GM12875 (cell line): ENCODE measurements at regions not wholly inside any gene's neighbourhood (a gene's known extent, or its start where the extent isn't known, plus 50 kb on each side); places are given as distances from the start of the nearest gene placed in this dataset.

Source experiments
- H3K4me3 ChIP-seq: one replicate; pipeline ENCODE4 v1.5.1; 2011; ENCODE audit warnings: low read depth, low read length, control low read depth
- TF ChIP-seq, protein P1 (sequence below): IDR thresholded peaks from 2 replicates; pipeline ENCODE4 v1.5.1; 2011; ENCODE audit warnings: low read depth, mild to moderate bottlenecking, control low read depth, inconsistent platforms, low read length, moderate library complexity, borderline replicate concordance; ENCODE audit not compliant: insufficient read depth

DNA sequence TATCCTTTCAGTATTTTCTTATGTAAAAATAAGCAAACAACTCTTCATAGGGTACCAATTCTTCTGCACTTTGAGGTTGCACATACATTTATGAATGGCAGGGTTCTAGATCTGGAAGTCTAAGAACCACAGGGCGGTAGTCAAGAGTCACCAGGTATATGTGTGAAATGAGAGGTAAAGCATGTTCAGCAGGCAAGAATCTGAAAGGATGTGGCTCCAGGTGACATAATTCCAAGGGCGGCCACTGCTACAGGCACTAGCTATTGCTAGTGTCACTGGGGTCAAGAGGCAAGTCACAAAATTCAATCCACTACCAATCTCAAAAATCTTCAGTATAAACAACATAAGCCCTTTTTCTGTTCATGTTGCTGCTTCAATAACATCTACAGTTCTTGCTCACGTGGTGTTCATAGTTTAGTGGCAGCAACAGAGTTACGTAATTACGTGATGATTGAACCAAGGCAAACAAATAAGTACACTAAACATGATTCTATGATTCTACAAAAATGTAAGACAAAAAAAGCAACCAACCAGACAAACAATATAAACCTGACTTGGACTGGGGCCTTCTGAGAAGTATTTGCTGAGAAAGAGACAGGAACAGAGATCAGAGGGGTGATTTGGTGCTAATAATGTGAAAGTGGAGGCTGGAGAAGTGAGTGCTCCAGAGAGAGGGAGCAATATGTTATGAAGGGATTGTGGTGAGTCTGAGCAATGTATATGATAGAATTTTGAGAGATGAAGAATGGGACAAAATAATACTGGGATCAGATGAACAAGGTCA, 101.7 kb downstream of the NAA11 start:
- TF ChIP-seq, protein P1, sequence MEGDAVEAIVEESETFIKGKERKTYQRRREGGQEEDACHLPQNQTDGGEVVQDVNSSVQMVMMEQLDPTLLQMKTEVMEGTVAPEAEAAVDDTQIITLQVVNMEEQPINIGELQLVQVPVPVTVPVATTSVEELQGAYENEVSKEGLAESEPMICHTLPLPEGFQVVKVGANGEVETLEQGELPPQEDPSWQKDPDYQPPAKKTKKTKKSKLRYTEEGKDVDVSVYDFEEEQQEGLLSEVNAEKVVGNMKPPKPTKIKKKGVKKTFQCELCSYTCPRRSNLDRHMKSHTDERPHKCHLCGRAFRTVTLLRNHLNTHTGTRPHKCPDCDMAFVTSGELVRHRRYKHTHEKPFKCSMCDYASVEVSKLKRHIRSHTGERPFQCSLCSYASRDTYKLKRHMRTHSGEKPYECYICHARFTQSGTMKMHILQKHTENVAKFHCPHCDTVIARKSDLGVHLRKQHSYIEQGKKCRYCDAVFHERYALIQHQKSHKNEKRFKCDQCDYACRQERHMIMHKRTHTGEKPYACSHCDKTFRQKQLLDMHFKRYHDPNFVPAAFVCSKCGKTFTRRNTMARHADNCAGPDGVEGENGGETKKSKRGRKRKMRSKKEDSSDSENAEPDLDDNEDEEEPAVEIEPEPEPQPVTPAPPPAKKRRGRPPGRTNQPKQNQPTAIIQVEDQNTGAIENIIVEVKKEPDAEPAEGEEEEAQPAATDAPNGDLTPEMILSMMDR: no peak
- H3K4me3 ChIP-seq: no peak overlapping the region

DNA sequence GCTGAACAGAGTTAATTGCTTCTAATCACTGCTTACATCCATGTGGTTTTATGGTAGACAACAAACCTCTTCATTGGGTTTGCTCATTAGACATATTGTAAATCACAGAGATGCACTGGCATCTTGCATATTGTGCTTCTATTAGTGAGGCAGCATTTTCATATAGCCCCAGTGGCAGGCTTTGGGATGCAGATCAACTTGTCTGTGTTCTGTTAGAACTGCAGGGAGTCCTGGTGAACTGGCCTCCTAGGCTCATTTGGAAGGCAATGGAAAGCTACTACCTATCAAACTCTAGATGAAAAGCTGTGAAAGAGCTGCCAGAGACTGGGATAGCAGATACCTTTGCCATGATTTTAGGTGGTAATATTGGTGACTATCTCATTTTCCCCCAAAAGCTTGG, 108.8 kb downstream of the NAA11 start:
- no peak overlapping the region for H3K4me3 ChIP-seq
- TF ChIP-seq, protein P1: no peak

DNA sequence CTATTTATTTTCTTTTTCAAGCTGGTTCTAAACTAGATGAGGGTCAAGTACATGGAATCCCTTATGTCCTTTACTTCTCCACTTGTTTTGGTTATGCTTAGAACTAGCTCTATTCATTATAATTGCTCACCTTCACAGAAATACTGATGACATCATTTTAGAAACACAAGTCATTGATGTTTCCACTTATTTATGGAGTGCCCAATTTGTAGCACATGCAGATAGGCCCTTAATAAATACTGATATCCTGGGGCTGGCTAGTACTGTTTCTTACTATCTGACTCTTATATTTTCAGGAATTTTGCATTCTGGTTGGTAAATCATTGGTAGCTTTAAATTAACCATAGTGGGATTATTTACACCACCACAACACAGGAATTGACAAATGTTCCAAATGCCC, 112.2 kb downstream of the NAA11 start:
- no peak overlapping the region for H3K4me3 ChIP-seq
- TF ChIP-seq, protein P1: no peak

DNA sequence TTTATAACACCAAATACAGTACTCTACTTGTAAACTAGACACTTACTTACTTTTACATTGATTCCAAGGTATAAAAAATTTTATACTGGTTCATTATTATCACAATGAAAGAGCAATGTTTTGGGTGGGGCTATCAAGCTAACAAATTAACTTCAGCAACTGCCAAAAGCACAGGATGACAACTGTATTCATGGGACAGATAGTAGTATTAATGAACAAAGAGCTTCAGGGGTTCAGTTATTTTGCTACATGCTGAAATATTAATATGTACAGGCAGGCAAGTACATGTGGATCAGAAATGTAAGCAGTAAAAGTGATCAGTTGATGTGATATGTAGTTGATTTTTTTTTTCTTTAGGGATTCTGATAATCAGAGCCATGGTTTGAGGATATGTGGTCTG, 112.9 kb downstream of the NAA11 start:
- TF ChIP-seq, protein P1: no peak
- no peak overlapping the region for H3K4me3 ChIP-seq

DNA sequence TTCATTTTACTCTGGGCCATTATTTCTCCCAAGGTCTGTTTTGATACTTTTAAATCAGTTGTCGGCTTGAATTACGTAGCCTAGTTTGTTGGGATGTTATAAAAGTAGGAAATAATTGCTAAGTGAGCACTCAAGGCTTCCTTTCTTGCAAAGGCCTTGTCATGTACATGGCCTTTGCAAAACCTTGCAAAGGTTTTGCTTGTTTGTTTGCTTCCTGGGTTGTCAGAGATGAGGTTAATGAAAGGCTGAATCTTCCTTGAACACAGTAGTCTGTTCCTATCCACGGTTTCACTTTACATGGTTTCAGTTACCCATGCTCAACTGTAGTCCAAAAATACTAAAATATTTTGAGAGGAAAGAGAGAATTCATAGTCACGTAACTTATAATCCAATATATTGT, 113.5 kb downstream of the NAA11 start:
- TF ChIP-seq, protein P1: no peak
- H3K4me3 ChIP-seq: no peak overlapping the region

DNA sequence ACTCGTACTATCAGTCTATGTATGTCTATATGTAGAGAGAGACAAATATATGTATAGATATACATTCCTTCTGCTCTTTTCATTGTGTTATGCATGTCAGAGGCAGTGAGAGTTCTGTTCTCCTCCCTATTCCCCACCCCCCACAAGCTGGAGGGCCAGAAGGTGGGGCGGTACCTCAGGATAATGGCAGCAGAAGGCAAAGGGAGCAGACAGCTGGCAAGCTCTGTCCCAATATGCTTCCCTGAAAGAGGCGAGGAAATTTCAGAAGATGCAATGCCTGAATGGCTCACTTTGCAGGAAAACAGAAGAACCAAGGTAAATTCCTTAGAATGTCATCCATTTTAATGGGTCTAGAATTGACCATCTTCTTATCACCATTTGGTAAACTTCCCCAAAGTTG, 114.4 kb downstream of the NAA11 start:
- TF ChIP-seq, protein P1: no peak
- no peak overlapping the region for H3K4me3 ChIP-seq

DNA sequence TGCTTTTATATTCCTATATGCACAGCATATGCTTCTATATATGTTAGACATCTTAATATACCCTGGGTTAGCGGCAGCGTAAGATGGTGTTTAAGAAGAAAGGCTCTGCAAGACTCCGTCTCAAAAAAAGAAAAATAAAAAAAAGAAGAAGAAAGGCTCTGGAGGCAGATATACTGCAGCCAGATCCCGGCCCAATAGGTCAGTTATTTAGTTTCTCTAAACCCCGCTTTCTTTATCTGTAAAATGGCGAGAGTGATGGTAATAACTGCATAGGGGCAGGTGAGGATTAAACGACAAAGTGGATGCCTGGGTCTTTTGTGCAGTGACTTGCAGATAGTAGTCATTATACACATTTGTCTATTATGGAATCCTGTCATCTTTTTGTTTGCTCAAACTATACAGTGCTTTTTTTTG, 115.2 kb downstream of the NAA11 start:
- TF ChIP-seq, protein P1: no peak

More for the DNA sequence above, 115.2 kb downstream of the NAA11 start:
- H3K4me3 ChIP-seq: no peak overlapping the region
